K562 (cell line): ENCODE measurements at regions not wholly inside any gene's neighbourhood (a gene's known extent, or its start where the extent isn't known, plus 50 kb on each side); places are given as distances from the start of the nearest gene placed in this dataset.

Experiments used
- ATAC-seq: fragments of 200-7000 bp; cut with Tn5 transposase; 3 replicates; pipeline ENCODE4 v1.9.1; 2020; ENCODE audit warnings: moderate library complexity
- BruUV-seq: library from RNA; stranded (reverse); fragments of 400-500 nt; replicated peaks from 2 replicates; lab custom pipeline; 2021; lab: Mats Ljungman, UMichigan
- CTCF ChIA-PET: fragments of 300-600 bp; formaldehyde crosslinking; extraction: SDS; loops from one replicate; lab custom pipeline; 2021; ENCODE audit warnings: low intra/inter-chr PET ratio; lab: Yijun Ruan, JAX
- POLR2A ChIA-PET: fragments of 300-600, 350-650 bp; sonication (Branson Sonifier 250); formaldehyde crosslinking; extraction: SDS; loops from one replicate; lab custom pipeline; 2021; ENCODE audit warnings: antibody characterized with exemption, inconsistent platforms; lab: Yijun Ruan, JAX
- DNase-seq, 4 experiments: peaks; one replicate each; pipeline versions ENCODE4 v3.0.0 to v3.0.0-alpha.2; 2011 to 2018; ENCODE audit warnings: low spot score in 3 of 4, mixed read lengths in 3 of 4; ENCODE audit errors: extremely low read depth in 1 of 4
- FAIRE-seq: peaks from 2 replicates; lab custom pipeline; 2011; peaks lifted over from hg19 to GRCh38; lab: Jason Lieb, UNC
- H2AFZ ChIP-seq: 2 replicates; pipeline ENCODE4 v1.6.0; 2011; ENCODE audit warnings: low read depth, low read length, control low read depth, inconsistent platforms
- H3K27ac ChIP-seq: fragments of 200-600 bp; 3 replicates; pipeline ENCODE4 v1.8.0; 2011; ENCODE audit warnings: low read depth, mild to moderate bottlenecking, control low read depth, inconsistent platforms, low read length, moderate library complexity, mixed read lengths; ENCODE audit errors: extremely low read depth
- H3K27me3 ChIP-seq, 2 experiments: fragments of 300-600 bp in 1 of 2; 2 replicates in 1 of 2; 3 replicates in 1 of 2; pipeline versions ENCODE4 v1.6.0 to v1.8.0; 2011; ENCODE audit warnings: inconsistent platforms in 2 of 2, low read length in 2 of 2, mild to moderate bottlenecking in 1 of 2, mixed read lengths in 1 of 2, moderate library complexity in 1 of 2; ENCODE audit not compliant: control insufficient read depth in 2 of 2, insufficient read depth in 2 of 2
- H3K36me3 ChIP-seq: fragments of 300-600 bp; 3 replicates; pipeline ENCODE4 v1.8.0; 2011; ENCODE audit warnings: mild to moderate bottlenecking, low read length, inconsistent platforms; ENCODE audit not compliant: control insufficient read depth, insufficient read depth
- H3K4me1 ChIP-seq, 2 experiments: fragments of 200-600 bp in 1 of 2; replicated peaks in 1 of 2; 2 replicates in 1 of 2; 3 replicates in 1 of 2; pipeline versions ENCODE4 v1.5.1 to v1.8.0; 2011; ENCODE audit warnings: inconsistent platforms in 2 of 2, low read length in 2 of 2, mild to moderate bottlenecking in 1 of 2, mixed read lengths in 1 of 2, moderate library complexity in 1 of 2; ENCODE audit not compliant: control insufficient read depth in 2 of 2, insufficient read depth in 2 of 2
- H3K4me2 ChIP-seq: 2 replicates; pipeline ENCODE4 v1.6.1; 2011; ENCODE audit warnings: low read length, control low read depth, inconsistent platforms, mixed read lengths; ENCODE audit not compliant: insufficient read depth
- H3K4me3 ChIP-seq: fragments of 200-600 bp; sonication (generic), shearing (Covaris generic); 2 replicates; pipeline ENCODE4 v1.5.1; 2016; ENCODE audit warnings: control low read depth, inconsistent platforms
- H3K79me2 ChIP-seq: fragments of 200-600 bp; 3 replicates; pipeline ENCODE4 v1.8.0; 2011; ENCODE audit warnings: low read length, inconsistent platforms; ENCODE audit not compliant: control insufficient read depth, insufficient read depth
- H3K9ac ChIP-seq, 2 experiments: 2 replicates each; pipeline versions ENCODE4 v1.6.0 to v1.6.1; 2011; ENCODE audit warnings: low read depth in 2 of 2, low read length in 2 of 2, control low read depth in 1 of 2, inconsistent platforms in 1 of 2, mild to moderate bottlenecking in 1 of 2, mixed read lengths in 1 of 2; ENCODE audit not compliant: insufficient read depth in 1 of 2
- H3K9me1 ChIP-seq: one replicate; pipeline ENCODE4 v1.6.0; 2011; ENCODE audit warnings: inconsistent platforms, mild to moderate bottlenecking, low read length, moderate library complexity; ENCODE audit not compliant: control insufficient read depth, insufficient read depth
- H3K9me3 ChIP-seq: replicated peaks from 2 replicates; pipeline ENCODE4 v1.5.1; 2011; ENCODE audit warnings: low read depth, low read length, inconsistent platforms; ENCODE audit not compliant: control insufficient read depth, insufficient read depth
- H4K20me1 ChIP-seq: replicated peaks from 2 replicates; pipeline ENCODE4 v1.6.1; 2011; ENCODE audit warnings: low read length, inconsistent platforms, mixed read lengths; ENCODE audit not compliant: control insufficient read depth, insufficient read depth
- CHD4 ChIP-seq: fragments of 200-600 bp; sonication (generic); IDR thresholded peaks from 3 replicates; pipeline ENCODE4 v1.6.1; 2012; ENCODE audit warnings: low read depth, mild to moderate bottlenecking, mixed read lengths, low read length, inconsistent platforms; ENCODE audit not compliant: insufficient read depth, insufficient replicate concordance, poor library complexity, severe bottlenecking
- CREB3 ChIP-seq: fragments of 450-650 bp; conservative IDR thresholded peaks from 2 replicates; pipeline ENCODE4 v1.6.1; 2016; ENCODE audit warnings: missing genetic modification characterization, low read depth, mild to moderate bottlenecking, missing compliant biosample characterization, moderate library complexity
- LCOR ChIP-seq: sonication (generic); formaldehyde crosslinking; IDR thresholded peaks from 2 replicates; pipeline ENCODE4 v1.8.0; 2022; ENCODE audit warnings: mild to moderate bottlenecking, missing genetic modification reagents
- MLLT1 ChIP-seq, 2 experiments: fragments of 450-650 bp; IDR thresholded peaks; 2 replicates each; pipeline ENCODE4 v1.6.1; 2016
- NELFE ChIP-seq: IDR thresholded peaks from 2 replicates; pipeline ENCODE4 v1.6.1; 2011; ENCODE audit warnings: mild to moderate bottlenecking; ENCODE audit not compliant: insufficient read depth, insufficient read length
- SMC3 ChIP-seq: conservative IDR thresholded peaks from 2 replicates; pipeline ENCODE4 v1.6.1; 2011; ENCODE audit warnings: low read depth, low read length, improper control_type of control experiment; ENCODE audit not compliant: insufficient read depth
- TEAD4 ChIP-seq, 2 experiments: sonication (generic) in 1 of 2; formaldehyde crosslinking in 1 of 2; IDR thresholded peaks; 2 replicates each; pipeline versions ENCODE4 v1.6.1 to v1.8.0; 2012 to 2022; ENCODE audit warnings: borderline replicate concordance in 1 of 2, inconsistent platforms in 1 of 2, low read length in 1 of 2, mild to moderate bottlenecking in 1 of 2, missing genetic modification reagents in 1 of 2
- ZNF561 ChIP-seq: fragments of 450-650 bp; formaldehyde crosslinking; conservative IDR thresholded peaks from 2 replicates; pipeline ENCODE4 v1.4.0; 2020; ENCODE audit warnings: mild to moderate bottlenecking, moderate library complexity
- ZNF668 ChIP-seq: fragments of 250-450 bp; sonication (Bioruptor Pico); IDR thresholded peaks from 2 replicates; pipeline ENCODE4 v1.8.0; 2022; ENCODE audit warnings: mild to moderate bottlenecking, inconsistent platforms
- ZNF717 ChIP-seq: fragments of 250-450 bp; sonication (Bioruptor Pico); IDR thresholded peaks from 2 replicates; pipeline ENCODE4 v1.5.0; 2021
- WGBS: fragments of 100-300 bp; shearing (Covaris generic); methylation state at CpG from one replicate; pipeline ENCODE4 v1.1.6; 2016; ENCODE audit warnings: low coverage, mixed read lengths; ENCODE audit not compliant: insufficient coverage; ENCODE audit errors: missing lambda C conversion rate; 5-methylcytosine and 5-hydroxymethylcytosine counted together
- in situ Hi-C: fragments of 300-500 bp; cut with MboI; formaldehyde crosslinking; loops from 4 replicates; pipeline ENCODE4 v1.15.0; 2018; ENCODE audit warnings: inconsistent platforms, mixed read lengths
- intact Hi-C: fragments of 100-400 bp; cut with micrococcal nuclease; formaldehyde crosslinking; loops from 2 replicates; pipeline ENCODE4 v1.14.2; 2022
- TF ChIP-seq, protein P1 (sequence below): fragments of 150-350 bp; conservative IDR thresholded peaks from 2 replicates; pipeline ENCODE4 v1.6.1; 2014; ENCODE audit warnings: low read length
- TF ChIP-seq, protein P2 (sequence below): fragments of 250-450 bp; sonication (Bioruptor Pico); IDR thresholded peaks from 2 replicates; pipeline ENCODE4 v1.4.0; 2020; ENCODE audit warnings: borderline replicate concordance

- TF ChIP-seq, protein P1, sequence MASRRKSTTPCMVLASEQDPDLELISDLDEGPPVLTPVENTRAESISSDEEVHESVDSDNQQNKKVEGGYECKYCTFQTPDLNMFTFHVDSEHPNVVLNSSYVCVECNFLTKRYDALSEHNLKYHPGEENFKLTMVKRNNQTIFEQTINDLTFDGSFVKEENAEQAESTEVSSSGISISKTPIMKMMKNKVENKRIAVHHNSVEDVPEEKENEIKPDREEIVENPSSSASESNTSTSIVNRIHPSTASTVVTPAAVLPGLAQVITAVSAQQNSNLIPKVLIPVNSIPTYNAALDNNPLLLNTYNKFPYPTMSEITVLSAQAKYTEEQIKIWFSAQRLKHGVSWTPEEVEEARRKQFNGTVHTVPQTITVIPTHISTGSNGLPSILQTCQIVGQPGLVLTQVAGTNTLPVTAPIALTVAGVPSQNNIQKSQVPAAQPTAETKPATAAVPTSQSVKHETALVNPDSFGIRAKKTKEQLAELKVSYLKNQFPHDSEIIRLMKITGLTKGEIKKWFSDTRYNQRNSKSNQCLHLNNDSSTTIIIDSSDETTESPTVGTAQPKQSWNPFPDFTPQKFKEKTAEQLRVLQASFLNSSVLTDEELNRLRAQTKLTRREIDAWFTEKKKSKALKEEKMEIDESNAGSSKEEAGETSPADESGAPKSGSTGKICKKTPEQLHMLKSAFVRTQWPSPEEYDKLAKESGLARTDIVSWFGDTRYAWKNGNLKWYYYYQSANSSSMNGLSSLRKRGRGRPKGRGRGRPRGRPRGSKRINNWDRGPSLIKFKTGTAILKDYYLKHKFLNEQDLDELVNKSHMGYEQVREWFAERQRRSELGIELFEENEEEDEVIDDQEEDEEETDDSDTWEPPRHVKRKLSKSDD: no peak
- TF ChIP-seq ZNF717 (CRISPR knock-in tag): no peak
- TF ChIP-seq LCOR (CRISPR knock-in tag): no peak
- TF ChIP-seq NELFE: no peak
- TF ChIP-seq MLLT1 (IDR thresholded peaks at IDR 0.05): no peak
Observed at GRCh38 chr15:62570405-62570783, 405.3 kb upstream of the C2CD4B start (continued).

- Histone ChIP-seq H3K27me3 (peaks cover 6 to 24% of the 10 kb centered on the region in 2 experiments; a peak in 4 of 5 replicates), H3K4me1 (no peaks in the 10 kb centered on the region), H2AFZ (no peak overlapping the region), H3K27ac (no peak overlapping the region), H3K36me3 (no peaks in the 10 kb centered on the region), H3K4me2 (no peak overlapping the region), H3K79me2 (no peaks in the 10 kb centered on the region), H3K9me3 (no peaks in the 10 kb centered on the region), H4K20me1 (no peaks in the 10 kb centered on the region), H3K4me3 (no peak overlapping the region), H3K9me1 (no peaks in the 10 kb centered on the region), H3K9ac (no peak overlapping the region)
- no peak for ATAC-seq
- ChIA-PET POLR2A (interaction anchor here (0.7 kb wide), 1 partner anchor 304 kb away, joined by 3 read pairs; no protein-coding TSS in a partner anchor), CTCF (no interaction called here)
- intact Hi-C loops: no loop called here
- FAIRE-seq: no peak
- in situ Hi-C loops: no loop called here
- BruUV-seq: no TSS peak
- no peak for DNase-seq
- whole genome bisulfite sequencing: 1% methylated on average over 7 of the region's 7 CpGs
- TF ChIP-seq CHD4: no peak
- TF ChIP-seq ZNF561 (CRISPR knock-in tag): no peak
- TF ChIP-seq, protein P2, sequence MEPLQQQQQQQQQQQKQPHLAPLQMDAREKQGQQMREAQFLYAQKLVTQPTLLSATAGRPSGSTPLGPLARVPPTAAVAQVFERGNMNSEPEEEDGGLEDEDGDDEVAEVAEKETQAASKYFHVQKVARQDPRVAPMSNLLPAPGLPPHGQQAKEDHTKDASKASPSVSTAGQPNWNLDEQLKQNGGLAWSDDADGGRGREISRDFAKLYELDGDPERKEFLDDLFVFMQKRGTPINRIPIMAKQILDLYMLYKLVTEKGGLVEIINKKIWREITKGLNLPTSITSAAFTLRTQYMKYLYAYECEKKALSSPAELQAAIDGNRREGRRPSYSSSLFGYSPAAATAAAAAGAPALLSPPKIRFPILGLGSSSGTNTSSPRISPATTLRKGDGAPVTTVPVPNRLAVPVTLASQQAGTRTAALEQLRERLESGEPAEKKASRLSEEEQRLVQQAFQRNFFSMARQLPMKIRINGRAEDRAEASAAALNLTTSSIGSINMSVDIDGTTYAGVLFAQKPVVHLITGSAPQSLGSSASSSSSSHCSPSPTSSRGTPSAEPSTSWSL (CRISPR knock-in tag): no peak
- no peak for TF ChIP-seq SMC3
- no peak for TF ChIP-seq TEAD4 (IDR thresholded peaks at IDR 0.05; ENCODE audit: low read length)
- TF ChIP-seq TEAD4 (CRISPR knock-in tag; IDR thresholded peaks at IDR 0.05; ENCODE audit: borderline replicate concordance): no peak
- TF ChIP-seq ZNF668: no peak
- no peak for TF ChIP-seq CREB3 (tag)
Observed at GRCh38 chr15:62571072-62571471, 406.0 kb upstream of the C2CD4B start.
